HCT116 (cell line): ENCODE measurements at regions not wholly inside any gene's neighbourhood (a gene's known extent, or its start where the extent isn't known, plus 50 kb on each side); places are given as distances from the start of the nearest gene placed in this dataset.

Source experiments
- ATAC-seq: fragments of 200-7000 bp; cut with Tn5 transposase; 2 replicates; pipeline ENCODE4 v1.9.1; 2020; ENCODE audit warnings: mild to moderate bottlenecking, moderate library complexity
- BruUV-seq: library from RNA; stranded (reverse); fragments of 400-500 nt; replicated peaks from 2 replicates; lab custom pipeline; 2021; lab: Mats Ljungman, UMichigan
- CTCF ChIA-PET: fragments of 300-600 bp; sonication (Branson Sonifier 250); formaldehyde crosslinking; loops from one replicate; lab custom pipeline; 2021; ENCODE audit warnings: antibody characterized with exemption; lab: Charles Lee
- POLR2A ChIA-PET: fragments of 300-600, 350-600 bp; sonication (Branson Sonifier 250); formaldehyde crosslinking; loops from one replicate; lab custom pipeline; 2021; ENCODE audit warnings: antibody characterized with exemption; lab: Charles Lee
- RAD21 ChIA-PET, 2 experiments: fragments of 300-600 bp; sonication (Branson Sonifier 250); formaldehyde crosslinking; loops; one replicate each; lab custom pipeline; 2023; ENCODE audit warnings: low total read pairs in 2 of 2; ENCODE audit not compliant: uncharacterized antibody in 2 of 2, unreplicated experiment in 2 of 2, low non-redundant PET in 1 of 2; lab: Charles Lee
- DNase-seq: peaks from one replicate; pipeline ENCODE4 v3.0.0-alpha.2; 2010; ENCODE audit warnings: low read depth, low spot score
- H2AFZ ChIP-seq: fragments of 200-600 bp; shearing (Covaris generic), sonication (generic); 2 replicates; pipeline ENCODE4 v1.6.1; 2017; ENCODE audit warnings: low read depth, mixed run types, mixed read lengths, antibody characterized with exemption, low read length; ENCODE audit not compliant: poor library complexity, severe bottlenecking
- H3K27ac ChIP-seq: 2 replicates; pipeline ENCODE4 v1.5.1; 2012; ENCODE audit warnings: low read depth, low read length
- H3K27me3 ChIP-seq: fragments of 200-600 bp; sonication (generic); 2 replicates; pipeline ENCODE4 v1.6.1; 2016; ENCODE audit warnings: mixed run types, low read length, mixed read lengths; ENCODE audit not compliant: insufficient read depth
- H3K36me3 ChIP-seq, 2 experiments: fragments of 200-500 bp in 1 of 2; fragments of 200-600 bp in 1 of 2; sonication (Bioruptor generic) in 1 of 2; sonication (generic) in 1 of 2; 2 replicates each; pipeline versions ENCODE4 v1.5.1 to v1.6.1; 2014 to 2016; ENCODE audit warnings: low read length in 2 of 2, inconsistent platforms in 1 of 2, mixed read lengths in 1 of 2, mixed run types in 1 of 2; ENCODE audit not compliant: insufficient read depth in 2 of 2, control insufficient read depth in 1 of 2
- H3K4me1 ChIP-seq, 2 experiments: fragments of 200-600 bp in 1 of 2; sonication (generic) in 1 of 2; 2 replicates each; pipeline versions ENCODE4 v1.5.1 to v1.6.1; 2012 to 2017; ENCODE audit warnings: low read length in 2 of 2, inconsistent platforms in 1 of 2, mild to moderate bottlenecking in 1 of 2, mixed read lengths in 1 of 2, mixed run types in 1 of 2, moderate library complexity in 1 of 2; ENCODE audit not compliant: insufficient read depth in 2 of 2, control insufficient read depth in 1 of 2
- H3K4me2 ChIP-seq: fragments of 200-600 bp; sonication (generic); 2 replicates; pipeline ENCODE4 v1.6.1; 2017; ENCODE audit warnings: mixed run types, low read length, mixed read lengths
- H3K4me3 ChIP-seq, 2 experiments: fragments of 200-600 bp in 1 of 2; sonication (generic) in 1 of 2; replicated peaks in 1 of 2; 2 replicates each; pipeline ENCODE4 v1.5.1; 2011 to 2016; ENCODE audit warnings: low read length in 2 of 2, control low read depth in 1 of 2, low read depth in 1 of 2, mild to moderate bottlenecking in 1 of 2, mixed read lengths in 1 of 2, mixed run types in 1 of 2
- H3K79me2 ChIP-seq: fragments of 200-600 bp; sonication (generic); 2 replicates; pipeline ENCODE4 v1.6.1; 2017; ENCODE audit warnings: mild to moderate bottlenecking, mixed run types, low read length, moderate library complexity, mixed read lengths; ENCODE audit not compliant: insufficient read depth
- H3K9ac ChIP-seq: fragments of 200-600 bp; sonication (generic); 2 replicates; pipeline ENCODE4 v1.6.1; 2016; ENCODE audit warnings: low read length, mixed read lengths
- H3K9me2 ChIP-seq: fragments of 200-600 bp; sonication (generic), shearing (Covaris generic); 2 replicates; pipeline ENCODE4 v1.6.1; 2017; ENCODE audit warnings: mixed run types, mild to moderate bottlenecking, moderate library complexity; ENCODE audit not compliant: insufficient read depth
- H3K9me3 ChIP-seq, 2 experiments: fragments of 200-500 bp in 1 of 2; fragments of 200-600 bp in 1 of 2; sonication (Bioruptor generic) in 1 of 2; sonication (generic) in 1 of 2; 2 replicates each; pipeline ENCODE4 v1.6.1; 2014 to 2017; ENCODE audit warnings: low read length in 2 of 2, mixed read lengths in 2 of 2, inconsistent platforms in 1 of 2, low read depth in 1 of 2, mild to moderate bottlenecking in 1 of 2, mixed run types in 1 of 2, moderate library complexity in 1 of 2; ENCODE audit not compliant: control insufficient read depth in 1 of 2, insufficient read depth in 1 of 2
- H4K20me1 ChIP-seq: fragments of 200-600 bp; sonication (generic), shearing (Covaris generic); 2 replicates; pipeline ENCODE4 v1.6.1; 2017; ENCODE audit warnings: mixed run types, mild to moderate bottlenecking, moderate library complexity; ENCODE audit not compliant: insufficient read depth
- CEBPB ChIP-seq: IDR thresholded peaks from 2 replicates; pipeline ENCODE4 v1.6.1; 2012; ENCODE audit warnings: low read depth
- CTCF ChIP-seq, 3 experiments: fragments of 200-600 bp in 1 of 3; sonication (generic) in 1 of 3; IDR thresholded peaks in 2 of 3; conservative IDR thresholded peaks in 1 of 3; 2 replicates each; pipeline ENCODE4 v1.5.1; 2012 to 2017; ENCODE audit warnings: low read depth in 2 of 3, low read length in 2 of 3, antibody characterized with exemption in 1 of 3, borderline replicate concordance in 1 of 3, control low read depth in 1 of 3, mild to moderate bottlenecking in 1 of 3, mixed read lengths in 1 of 3, mixed run types in 1 of 3, moderate library complexity in 1 of 3; ENCODE audit not compliant: insufficient read depth in 1 of 3
- EGR1 ChIP-seq: IDR thresholded peaks from 2 replicates; pipeline ENCODE4 v1.6.1; 2012; ENCODE audit warnings: low read depth
- ELF1 ChIP-seq: IDR thresholded peaks from 2 replicates; pipeline ENCODE4 v1.6.1; 2012; ENCODE audit warnings: low read depth, borderline replicate concordance
- EZH2 ChIP-seq: fragments of 200-600 bp; sonication (generic); IDR thresholded peaks from 2 replicates; pipeline ENCODE4 v1.6.1; 2017; ENCODE audit warnings: antibody characterized with exemption, mixed run types
- EZH2phosphoT487 ChIP-seq: fragments of 200-600 bp; IDR thresholded peaks from 2 replicates; pipeline ENCODE4 v1.6.1; 2018; ENCODE audit warnings: antibody characterized with exemption, borderline replicate concordance
- FOSL1 ChIP-seq: IDR thresholded peaks from 2 replicates; pipeline ENCODE4 v1.6.1; 2012; ENCODE audit warnings: low read depth
- POLR2A ChIP-seq: IDR thresholded peaks from 2 replicates; pipeline ENCODE4 v1.7.0; 2011; ENCODE audit warnings: borderline replicate concordance; ENCODE audit not compliant: insufficient read depth, insufficient read length; ENCODE audit errors: extremely low read depth
- RAD21 ChIP-seq: IDR thresholded peaks from 2 replicates; pipeline ENCODE4 v1.6.1; 2012; ENCODE audit warnings: low read depth, mild to moderate bottlenecking
- SIN3A ChIP-seq: IDR thresholded peaks from 2 replicates; pipeline ENCODE4 v1.6.1; 2012; ENCODE audit warnings: low read depth
- SP1 ChIP-seq: IDR thresholded peaks from 2 replicates; pipeline ENCODE4 v1.6.1; 2012; ENCODE audit warnings: low read depth
- SRF ChIP-seq: IDR thresholded peaks from 2 replicates; pipeline ENCODE4 v1.6.1; 2012; ENCODE audit warnings: low read depth
- YY1 ChIP-seq: IDR thresholded peaks from 2 replicates; pipeline ENCODE4 v1.6.1; 2011; ENCODE audit warnings: low read length, low read depth, moderate library complexity, mild to moderate bottlenecking; ENCODE audit not compliant: insufficient replicate concordance; ENCODE audit errors: extremely low read depth
- ZFX ChIP-seq: fragments of 450-650 bp; IDR thresholded peaks from 2 replicates; pipeline ENCODE4 v1.6.1; 2017
- ZNF274 ChIP-seq: fragments of 200-500 bp; sonication (Bioruptor generic); IDR thresholded peaks from 2 replicates; pipeline ENCODE4 v1.6.1; 2014; ENCODE audit warnings: mild to moderate bottlenecking, low read depth, low read length, inconsistent platforms
- intact Hi-C: fragments of 100-400 bp; cut with micrococcal nuclease; formaldehyde crosslinking; loops from 2 replicates; pipeline ENCODE4 v1.10.0; 2022
- TF ChIP-seq, protein P1 (sequence below): IDR thresholded peaks from 2 replicates; pipeline ENCODE4 v1.6.1; 2012
- TF ChIP-seq, protein P2 (sequence below): IDR thresholded peaks from 2 replicates; pipeline ENCODE4 v1.6.1; 2011; ENCODE audit warnings: mild to moderate bottlenecking, low read length, moderate library complexity; ENCODE audit not compliant: insufficient replicate concordance; ENCODE audit errors: extremely low read depth

- no peak for TF ChIP-seq EGR1
- no peak for TF ChIP-seq SRF
- TF ChIP-seq RAD21 = no peak
These were observed 536.4 kb upstream of the ADGRL3 start (continued) for GRCh38 chr4:60663769-60664168.

DNA sequence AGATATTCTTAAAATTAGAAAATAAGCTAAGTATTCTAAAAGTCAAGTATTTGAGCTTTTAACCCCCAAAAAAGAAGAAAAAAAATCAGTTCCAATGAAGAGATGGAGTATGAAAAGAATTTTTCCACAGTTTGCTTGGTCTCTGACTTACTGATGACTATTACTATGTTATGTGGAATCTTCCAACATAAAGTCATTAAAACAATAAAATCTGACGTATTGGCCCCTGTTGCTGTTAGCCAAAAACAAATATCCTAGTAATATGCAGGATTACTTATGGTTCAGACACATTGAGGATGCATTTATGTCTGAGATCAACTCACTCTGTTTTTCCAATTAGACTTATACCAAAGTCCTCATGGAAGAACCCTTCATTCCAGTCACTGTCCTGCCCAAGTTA is 517.2 kb upstream of the ADGRL3 start:
- TF ChIP-seq FOSL1 (no peak), ZNF274 (no peak), CEBPB (no peak), EZH2phosphoT487 (no peak)
- H3K4me1 ChIP-seq = no peaks in the 10 kb centered on the region
- H4K20me1 ChIP-seq = no peaks in the 10 kb centered on the region
- H3K36me3 ChIP-seq = no peaks in the 10 kb centered on the region
- BruUV-seq = no TSS peak
- no peaks in the 10 kb centered on the region for H3K9me2 ChIP-seq
- ChIA-PET POLR2A (no interaction called here), CTCF (no interaction called here), RAD21 (no interaction called here)
- H3K4me2 ChIP-seq = no peak overlapping the region
- H3K27ac ChIP-seq = no peak overlapping the region
- intact Hi-C loops = no loop called here
- no peaks in the 10 kb centered on the region for H3K27me3 ChIP-seq
- no peak overlapping the region for H3K9ac ChIP-seq
- ATAC-seq (no peak), DNase-seq (no peak)
- no peak overlapping the region for H2AFZ ChIP-seq
- H3K4me3 ChIP-seq = no peak overlapping the region
- peaks cover 3 to 23% of the 10 kb centered on the region in 2 experiments; a peak in 2 of 4 replicates for H3K9me3 ChIP-seq
- H3K79me2 ChIP-seq = no peaks in the 10 kb centered on the region

DNA sequence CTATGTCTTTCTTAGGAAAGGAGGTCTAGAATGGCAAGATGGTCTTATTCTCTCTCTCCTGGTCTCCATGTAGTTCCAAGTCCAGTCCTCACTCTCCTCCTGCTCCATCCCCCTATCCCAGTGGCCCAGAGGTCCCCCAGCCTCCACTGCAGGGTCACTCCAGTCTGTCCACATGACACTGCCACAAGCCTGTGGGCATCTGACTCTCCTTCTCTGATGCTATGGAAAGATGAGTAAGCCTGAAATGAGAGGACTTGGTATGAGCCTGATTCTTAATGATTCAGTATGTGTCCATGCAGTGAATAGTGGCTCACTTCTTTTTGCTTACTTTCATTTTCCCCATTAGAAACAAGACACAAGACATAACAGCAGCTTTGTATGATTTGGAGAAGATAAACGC is 516.8 kb upstream of the ADGRL3 start:
- BruUV-seq = no TSS peak
- ChIA-PET POLR2A (no interaction called here), RAD21 (no interaction called here), CTCF (no interaction called here)
- H4K20me1 ChIP-seq = no peaks in the 10 kb centered on the region
- intact Hi-C loops = no loop called here
- no peak overlapping the region for H3K27ac ChIP-seq
- no peaks in the 10 kb centered on the region for H3K27me3 ChIP-seq
- H2AFZ ChIP-seq = no peak overlapping the region
- DNase-seq (no peak), ATAC-seq (no peak)
- H3K9me3 ChIP-seq = peaks cover 3 to 23% of the 10 kb centered on the region in 2 experiments; a peak in 2 of 4 replicates
- no peak overlapping the region for H3K9ac ChIP-seq
- no peaks in the 10 kb centered on the region for H3K9me2 ChIP-seq
- H3K4me2 ChIP-seq = no peak overlapping the region
- no peaks in the 10 kb centered on the region for H3K4me1 ChIP-seq
- H3K79me2 ChIP-seq = no peaks in the 10 kb centered on the region
- H3K4me3 ChIP-seq = no peak overlapping the region
- no peaks in the 10 kb centered on the region for H3K36me3 ChIP-seq
- TF ChIP-seq EGR1 = no peak
- no peak for TF ChIP-seq CTCF (IDR thresholded peaks at IDR 0.05 in 2 of 3, conservative IDR thresholded peaks at IDR 0.05 in 1 of 3; ENCODE audit: borderline replicate concordance in 1 of 3, insufficient read depth in 1 of 3, low read depth in 2 of 3, low read length in 2 of 3)
- TF ChIP-seq, protein P1, sequence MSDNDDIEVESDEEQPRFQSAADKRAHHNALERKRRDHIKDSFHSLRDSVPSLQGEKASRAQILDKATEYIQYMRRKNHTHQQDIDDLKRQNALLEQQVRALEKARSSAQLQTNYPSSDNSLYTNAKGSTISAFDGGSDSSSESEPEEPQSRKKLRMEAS = no peak
- TF ChIP-seq ELF1 = no peak
- TF ChIP-seq ZFX = no peak
- TF ChIP-seq SIN3A = no peak
- no peak for TF ChIP-seq EZH2
- TF ChIP-seq, protein P2, sequence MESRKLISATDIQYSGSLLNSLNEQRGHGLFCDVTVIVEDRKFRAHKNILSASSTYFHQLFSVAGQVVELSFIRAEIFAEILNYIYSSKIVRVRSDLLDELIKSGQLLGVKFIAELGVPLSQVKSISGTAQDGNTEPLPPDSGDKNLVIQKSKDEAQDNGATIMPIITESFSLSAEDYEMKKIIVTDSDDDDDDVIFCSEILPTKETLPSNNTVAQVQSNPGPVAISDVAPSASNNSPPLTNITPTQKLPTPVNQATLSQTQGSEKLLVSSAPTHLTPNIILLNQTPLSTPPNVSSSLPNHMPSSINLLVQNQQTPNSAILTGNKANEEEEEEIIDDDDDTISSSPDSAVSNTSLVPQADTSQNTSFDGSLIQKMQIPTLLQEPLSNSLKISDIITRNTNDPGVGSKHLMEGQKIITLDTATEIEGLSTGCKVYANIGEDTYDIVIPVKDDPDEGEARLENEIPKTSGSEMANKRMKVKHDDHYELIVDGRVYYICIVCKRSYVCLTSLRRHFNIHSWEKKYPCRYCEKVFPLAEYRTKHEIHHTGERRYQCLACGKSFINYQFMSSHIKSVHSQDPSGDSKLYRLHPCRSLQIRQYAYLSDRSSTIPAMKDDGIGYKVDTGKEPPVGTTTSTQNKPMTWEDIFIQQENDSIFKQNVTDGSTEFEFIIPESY = no peak
- TF ChIP-seq CEBPB = no peak
- TF ChIP-seq SRF = no peak
- no peak for TF ChIP-seq SP1
- TF ChIP-seq YY1 = no peak
- TF ChIP-seq POLR2A = no peak
- TF ChIP-seq ZNF274 = no peak
